ENCODE measurements at regions not wholly inside any gene's neighbourhood (a gene's known extent, or its start where the extent isn't known, plus 50 kb on each side); places are given as distances from the start of the nearest gene placed in this dataset.
A peak's percentile ranks its signal among the peaks of the same experiment; 100 is the strongest.
"Not testable (repeated sequence)": the region's sequence is repeated elsewhere in the genome, so short reads cannot be mapped to it uniquely, and the experiment has no call there.

- DNase-seq (ENCODE audit: low spot score), result no peak
- H3K18ac ChIP-seq (ENCODE audit: low read length), result no peak overlapping the region
- H2BK15ac ChIP-seq (ENCODE audit: low read length), result no peak overlapping the region
- no peak overlapping the region for H2AK5ac ChIP-seq (ENCODE audit: low read depth, low read length)
- H3K9ac ChIP-seq (ENCODE audit: low read depth, low read length, poor library complexity), result no peak overlapping the region
- no peak overlapping the region for H3K27ac ChIP-seq (replicated peaks; ENCODE audit: low read length)
- no peak overlapping the region for H2BK12ac ChIP-seq (ENCODE audit: low read length)
- H2AFZ ChIP-seq (ENCODE audit: low read length), result no peak overlapping the region
- no peak overlapping the region for H4K91ac ChIP-seq (ENCODE audit: low read depth, low read length, poor library complexity)
- H2BK120ac ChIP-seq (ENCODE audit: low read depth, low read length), result no peak overlapping the region
- H3K79me1 ChIP-seq (ENCODE audit: low read depth, low read length), result no peaks in the 10 kb centered on the region
- H3K27me3 ChIP-seq (ENCODE audit: control insufficient read depth in 3 of 3, insufficient read depth in 3 of 3, low read depth in 1 of 3, low read length in 3 of 3), result no peaks in the 10 kb centered on the region
- no peaks in the 10 kb centered on the region for H3K4me1 ChIP-seq (ENCODE audit: control insufficient read depth in 2 of 2, insufficient read depth in 1 of 2, low read depth in 1 of 2, low read length in 2 of 2)
- H3K9me3 ChIP-seq (replicated peaks in 1 of 2; ENCODE audit: control insufficient read depth in 2 of 2, insufficient read depth in 1 of 2, low read depth in 1 of 2, low read length in 2 of 2), result no peaks in the 10 kb centered on the region
- no peaks in the 10 kb centered on the region for H3K36me3 ChIP-seq (replicated peaks in 1 of 2; ENCODE audit: control insufficient read depth in 2 of 2, insufficient read depth in 2 of 2, low read length in 2 of 2)
- H3K4me3 ChIP-seq (ENCODE audit: low read length in 2 of 2), result no peak overlapping the region
- H3K14ac ChIP-seq (ENCODE audit: low read length), result no peak overlapping the region
- no peak overlapping the region for H4K8ac ChIP-seq (ENCODE audit: low read depth, low read length)
- WGBS, 2 donors (ENCODE audit: extremely low coverage in 2 of 2, insufficient read length in 2 of 2, insufficient replicate concordance in 1 of 2), result no CpG with 5 or more reads among the region's 3 CpGs
- no peak overlapping the region for H3K4me2 ChIP-seq (ENCODE audit: insufficient read depth, low read length, poor library complexity, severe bottlenecking)
- H2BK5ac ChIP-seq (ENCODE audit: low read length), result no peak overlapping the region
- no peak overlapping the region for H3K23ac ChIP-seq (ENCODE audit: low read depth, low read length, poor library complexity)
- no peak overlapping the region for H3K4ac ChIP-seq (ENCODE audit: low read length)
Measured at GRCh38 chr4:188781655-188782054, 642.4 kb downstream of the TRIML1 start.

GRCh38 chr4:188783175-188783574 lies 643.9 kb downstream of the TRIML1 start:
- H3K18ac ChIP-seq (ENCODE audit: low read length), result no peak overlapping the region
- H2AK5ac ChIP-seq (ENCODE audit: low read depth, low read length), result no peak overlapping the region
- no peak overlapping the region for H3K27ac ChIP-seq (replicated peaks; ENCODE audit: low read length)
- H2BK5ac ChIP-seq (ENCODE audit: low read length), result no peak overlapping the region
- H2BK12ac ChIP-seq (ENCODE audit: low read length), result no peak overlapping the region
- H3K23ac ChIP-seq (ENCODE audit: low read depth, low read length, poor library complexity), result no peak overlapping the region
- no peak overlapping the region for H3K14ac ChIP-seq (ENCODE audit: low read length)
- H4K8ac ChIP-seq (ENCODE audit: low read depth, low read length), result no peak overlapping the region
- H3K27me3 ChIP-seq (ENCODE audit: control insufficient read depth in 3 of 3, insufficient read depth in 3 of 3, low read depth in 1 of 3, low read length in 3 of 3), result no peaks in the 10 kb centered on the region
- H3K9ac ChIP-seq (ENCODE audit: low read depth, low read length, poor library complexity), result no peak overlapping the region
- H2BK120ac ChIP-seq (ENCODE audit: low read depth, low read length), result no peak overlapping the region
- H3K36me3 ChIP-seq (replicated peaks in 1 of 2; ENCODE audit: control insufficient read depth in 2 of 2, insufficient read depth in 2 of 2, low read length in 2 of 2), result no peaks in the 10 kb centered on the region
- DNase-seq (ENCODE audit: low spot score), result no peak
- H3K4me3 ChIP-seq (ENCODE audit: low read length in 2 of 2), result no peak overlapping the region
- no peaks in the 10 kb centered on the region for H3K79me1 ChIP-seq (ENCODE audit: low read depth, low read length)
- H3K4ac ChIP-seq (ENCODE audit: low read length), result no peak overlapping the region
- no CpG with 5 or more reads among the region's 4 CpGs for WGBS, 2 donors (ENCODE audit: extremely low coverage in 2 of 2, insufficient read length in 2 of 2, insufficient replicate concordance in 1 of 2)
- H2AFZ ChIP-seq (ENCODE audit: low read length), result no peak overlapping the region
- no peak overlapping the region for H3K4me2 ChIP-seq (ENCODE audit: insufficient read depth, low read length, poor library complexity, severe bottlenecking)
- no peak overlapping the region for H4K91ac ChIP-seq (ENCODE audit: low read depth, low read length, poor library complexity)
- H2BK15ac ChIP-seq (ENCODE audit: low read length), result no peak overlapping the region
- no peaks in the 10 kb centered on the region for H3K9me3 ChIP-seq (replicated peaks in 1 of 2; ENCODE audit: control insufficient read depth in 2 of 2, insufficient read depth in 1 of 2, low read depth in 1 of 2, low read length in 2 of 2)
- no peaks in the 10 kb centered on the region for H3K4me1 ChIP-seq (ENCODE audit: control insufficient read depth in 2 of 2, insufficient read depth in 1 of 2, low read depth in 1 of 2, low read length in 2 of 2)

DNA sequence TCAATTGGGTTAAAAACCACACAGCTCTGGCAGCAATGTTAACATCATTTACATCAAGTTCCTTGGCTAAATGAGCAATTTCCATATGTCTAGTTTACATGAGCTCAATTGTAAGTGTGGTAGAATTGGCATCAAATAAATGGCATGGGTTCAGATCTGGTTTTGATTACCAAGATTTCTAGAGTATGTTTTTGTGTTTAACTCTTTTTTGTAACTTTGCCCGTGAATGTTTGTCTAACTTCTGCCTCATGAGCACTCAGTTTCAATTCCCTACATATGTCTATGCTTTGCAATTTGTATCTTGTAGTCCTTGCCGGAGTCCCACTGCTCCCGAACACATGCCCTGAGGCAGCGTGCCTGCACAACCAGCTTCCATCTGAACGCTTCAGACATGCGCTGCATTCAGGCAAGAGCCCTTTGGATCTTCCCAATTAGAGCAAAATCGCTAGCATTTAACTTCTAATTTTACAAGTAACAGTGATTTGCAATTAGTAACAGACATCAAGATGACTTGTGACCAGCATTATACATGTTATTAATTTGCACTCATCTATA lies 644.4 kb downstream of the TRIML1 start:
- Histone ChIP-seq H3K36me3 (replicated peaks in 1 of 2; ENCODE audit: control insufficient read depth in 2 of 2, insufficient read depth in 2 of 2, low read length in 2 of 2) (no peaks in the 10 kb centered on the region), H3K27ac (replicated peaks; ENCODE audit: low read length) (no peak overlapping the region), H2AK5ac (ENCODE audit: low read depth, low read length) (no peak overlapping the region), H4K8ac (ENCODE audit: low read depth, low read length) (no peak overlapping the region), H3K4ac (ENCODE audit: low read length) (no peak overlapping the region), H2BK15ac (ENCODE audit: low read length) (no peak overlapping the region), H3K9ac (ENCODE audit: low read depth, low read length, poor library complexity) (no peak overlapping the region), H2BK12ac (ENCODE audit: low read length) (no peak overlapping the region), H3K4me3 (ENCODE audit: low read length in 2 of 2) (no peak overlapping the region), H3K14ac (ENCODE audit: low read length) (no peak overlapping the region), H3K18ac (ENCODE audit: low read length) (no peak overlapping the region), H3K4me2 (ENCODE audit: insufficient read depth, low read length, poor library complexity, severe bottlenecking) (no peak overlapping the region), H2AFZ (ENCODE audit: low read length) (no peak overlapping the region), H2BK120ac (ENCODE audit: low read depth, low read length) (no peak overlapping the region), H3K9me3 (replicated peaks in 1 of 2; ENCODE audit: control insufficient read depth in 2 of 2, insufficient read depth in 1 of 2, low read depth in 1 of 2, low read length in 2 of 2) (no peaks in the 10 kb centered on the region), H3K79me1 (ENCODE audit: low read depth, low read length) (no peaks in the 10 kb centered on the region), H3K23ac (ENCODE audit: low read depth, low read length, poor library complexity) (no peak overlapping the region), H3K4me1 (ENCODE audit: control insufficient read depth in 2 of 2, insufficient read depth in 1 of 2, low read depth in 1 of 2, low read length in 2 of 2) (no peaks in the 10 kb centered on the region), H2BK5ac (ENCODE audit: low read length) (no peak overlapping the region), H3K27me3 (ENCODE audit: control insufficient read depth in 3 of 3, insufficient read depth in 3 of 3, low read depth in 1 of 3, low read length in 3 of 3) (no peaks in the 10 kb centered on the region), H4K91ac (ENCODE audit: low read depth, low read length, poor library complexity) (no peak overlapping the region)
- WGBS, 2 donors (ENCODE audit: extremely low coverage in 2 of 2, insufficient read length in 2 of 2, insufficient replicate concordance in 1 of 2), result no CpG with 5 or more reads among the region's 7 CpGs
- DNase-seq (ENCODE audit: low spot score), result no peak

- not testable (repeated sequence) for H2AK5ac ChIP-seq (ENCODE audit: low read depth, low read length); H3K4me1 ChIP-seq (ENCODE audit: control insufficient read depth in 2 of 2, insufficient read depth in 1 of 2, low read depth in 1 of 2, low read length in 2 of 2); H3K4ac ChIP-seq (ENCODE audit: low read length); H4K91ac ChIP-seq (ENCODE audit: low read depth, low read length, poor library complexity); H3K9me3 ChIP-seq (replicated peaks in 1 of 2; ENCODE audit: control insufficient read depth in 2 of 2, insufficient read depth in 1 of 2, low read depth in 1 of 2, low read length in 2 of 2); DNase-seq (ENCODE audit: low spot score); H2BK120ac ChIP-seq (ENCODE audit: low read depth, low read length); H2BK12ac ChIP-seq (ENCODE audit: low read length); H2AFZ ChIP-seq (ENCODE audit: low read length); H3K9ac ChIP-seq (ENCODE audit: low read depth, low read length, poor library complexity); H3K4me3 ChIP-seq (ENCODE audit: low read length in 2 of 2); H2BK5ac ChIP-seq (ENCODE audit: low read length); H3K27ac ChIP-seq (replicated peaks; ENCODE audit: low read length); H3K79me1 ChIP-seq (ENCODE audit: low read depth, low read length); H3K18ac ChIP-seq (ENCODE audit: low read length); H3K23ac ChIP-seq (ENCODE audit: low read depth, low read length, poor library complexity); H2BK15ac ChIP-seq (ENCODE audit: low read length); H3K36me3 ChIP-seq (replicated peaks in 1 of 2; ENCODE audit: control insufficient read depth in 2 of 2, insufficient read depth in 2 of 2, low read length in 2 of 2); H3K4me2 ChIP-seq (ENCODE audit: insufficient read depth, low read length, poor library complexity, severe bottlenecking); H3K27me3 ChIP-seq (ENCODE audit: control insufficient read depth in 3 of 3, insufficient read depth in 3 of 3, low read depth in 1 of 3, low read length in 3 of 3); H3K14ac ChIP-seq (ENCODE audit: low read length)
- WGBS, 2 donors (ENCODE audit: extremely low coverage in 2 of 2, insufficient read length in 2 of 2, insufficient replicate concordance in 1 of 2), result no CpG with 5 or more reads among the region's 46 CpGs
- H4K8ac ChIP-seq (ENCODE audit: low read depth, low read length), result peak overlapping the region; percentile 26
Measured at GRCh38 chr4:188796600-188796999, 657.4 kb downstream of the TRIML1 start.

Measured in neuronal stem cell (in vitro differentiated cells).